Liver (tissue), 3 donors: ENCODE measurements at regions not wholly inside any gene's neighbourhood (a gene's known extent, or its start where the extent isn't known, plus 50 kb on each side); places are given as distances from the start of the nearest gene placed in this dataset.

Experiments used
- GABPA ChIP-seq, 2 donors: IDR thresholded peaks in 1 of 2; conservative IDR thresholded peaks in 1 of 2; 2 replicates each; pipeline ENCODE4 v1.6.1; 2016; ENCODE audit warnings: antibody characterized with exemption in 2 of 2, mild to moderate bottlenecking in 1 of 2, moderate library complexity in 1 of 2
- JUND ChIP-seq, 2 donors: IDR thresholded peaks; 2 replicates each; pipeline ENCODE4 v1.6.1; 2016; ENCODE audit warnings: antibody characterized with exemption in 2 of 2
- YY1 ChIP-seq: IDR thresholded peaks from 2 replicates; pipeline ENCODE4 v1.6.1; 2016; ENCODE audit warnings: antibody characterized with exemption, mild to moderate bottlenecking
- TF ChIP-seq, protein P1 (sequence below): fragments of 150-350 bp; IDR thresholded peaks from 2 replicates; pipeline ENCODE4 v1.5.1; 2017; ENCODE audit warnings: improper control_type of control experiment, low read depth, low read length; ENCODE audit not compliant: missing input control
- donor health status: healthy.
- donor health status: healthy.

DNA sequence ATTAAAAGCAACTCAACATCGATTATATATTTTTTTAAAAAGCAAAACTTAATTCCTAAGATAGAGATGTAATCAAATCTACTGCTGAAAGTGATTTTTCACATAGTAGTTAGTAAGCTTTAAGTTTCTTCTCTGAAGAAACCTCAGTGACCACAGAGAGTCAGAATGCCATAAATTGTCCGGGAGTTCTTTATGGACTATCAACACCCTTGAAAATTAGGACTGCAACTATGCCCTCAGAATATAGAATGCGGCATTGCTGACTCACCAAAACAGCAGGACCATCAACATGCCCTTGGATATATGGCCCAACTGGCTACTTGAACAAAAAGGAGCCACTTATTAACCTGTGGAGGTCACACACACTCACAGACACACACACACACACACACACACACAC, 228.9 kb upstream of the SNX2 start:
- TF ChIP-seq, protein P1, sequence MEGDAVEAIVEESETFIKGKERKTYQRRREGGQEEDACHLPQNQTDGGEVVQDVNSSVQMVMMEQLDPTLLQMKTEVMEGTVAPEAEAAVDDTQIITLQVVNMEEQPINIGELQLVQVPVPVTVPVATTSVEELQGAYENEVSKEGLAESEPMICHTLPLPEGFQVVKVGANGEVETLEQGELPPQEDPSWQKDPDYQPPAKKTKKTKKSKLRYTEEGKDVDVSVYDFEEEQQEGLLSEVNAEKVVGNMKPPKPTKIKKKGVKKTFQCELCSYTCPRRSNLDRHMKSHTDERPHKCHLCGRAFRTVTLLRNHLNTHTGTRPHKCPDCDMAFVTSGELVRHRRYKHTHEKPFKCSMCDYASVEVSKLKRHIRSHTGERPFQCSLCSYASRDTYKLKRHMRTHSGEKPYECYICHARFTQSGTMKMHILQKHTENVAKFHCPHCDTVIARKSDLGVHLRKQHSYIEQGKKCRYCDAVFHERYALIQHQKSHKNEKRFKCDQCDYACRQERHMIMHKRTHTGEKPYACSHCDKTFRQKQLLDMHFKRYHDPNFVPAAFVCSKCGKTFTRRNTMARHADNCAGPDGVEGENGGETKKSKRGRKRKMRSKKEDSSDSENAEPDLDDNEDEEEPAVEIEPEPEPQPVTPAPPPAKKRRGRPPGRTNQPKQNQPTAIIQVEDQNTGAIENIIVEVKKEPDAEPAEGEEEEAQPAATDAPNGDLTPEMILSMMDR: no peak
- TF ChIP-seq GABPA (IDR thresholded peaks at IDR 0.05 in 1 of 2, conservative IDR thresholded peaks at IDR 0.05 in 1 of 2) (no peak), JUND (IDR thresholded peaks at IDR 0.05) (no peak), YY1 (no peak)
